ENCODE measurements at regions not wholly inside any gene's neighbourhood (a gene's known extent, or its start where the extent isn't known, plus 50 kb on each side); places are given as distances from the start of the nearest gene placed in this dataset.
"Not testable (repeated sequence)": the region's sequence is repeated elsewhere in the genome, so short reads cannot be mapped to it uniquely, and the experiment has no call there.

GRCh38 chr7:69199041-69199440 lies 399.2 kb upstream of the AUTS2 start:
- no peak for DNase-seq (ENCODE audit: low read depth)

DNA sequence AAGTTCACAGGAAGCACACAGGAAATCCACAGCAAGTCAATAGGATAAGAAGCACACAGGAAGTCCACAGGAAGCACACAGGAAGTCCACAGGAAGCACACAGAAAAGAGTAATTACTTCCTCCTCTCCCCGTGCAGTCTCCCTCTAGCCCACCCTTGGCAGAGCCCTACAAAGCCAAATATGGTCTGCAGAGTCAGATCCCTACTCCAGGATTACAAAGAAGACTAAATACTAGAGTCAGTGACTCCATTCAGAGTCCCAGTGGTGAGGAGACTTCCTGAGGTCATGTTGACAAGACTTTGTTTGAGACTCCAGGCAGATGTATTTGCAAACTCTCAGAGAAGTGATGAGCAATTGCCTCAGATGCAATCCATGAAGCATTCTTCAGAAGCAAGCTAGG lies 398.6 kb upstream of the AUTS2 start:
- no peak for DNase-seq (ENCODE audit: low read depth)

DNA sequence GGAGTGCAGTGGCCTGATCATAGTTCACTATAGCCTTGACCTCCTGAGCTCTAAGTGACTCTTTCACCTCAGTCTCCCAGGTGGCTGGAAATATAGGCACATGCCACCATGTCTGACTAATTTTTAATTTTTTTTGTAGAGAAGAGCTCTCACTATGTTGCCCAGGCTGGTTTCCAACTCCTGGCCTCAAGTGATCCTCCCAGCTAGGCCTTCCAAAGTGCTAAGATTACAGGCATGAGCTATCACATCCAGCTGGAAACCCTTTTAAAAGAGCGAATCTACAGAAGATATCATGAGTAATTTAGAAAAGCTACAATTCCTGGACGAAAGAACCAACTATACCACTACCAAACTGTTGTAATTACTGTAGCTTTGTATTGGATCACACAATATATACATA lies 394.4 kb upstream of the AUTS2 start:
- DNase-seq (ENCODE audit: low read depth): no peak

- DNase-seq (ENCODE audit: low read depth): no peak
Observed at GRCh38 chr7:69204943-69205342, 393.3 kb upstream of the AUTS2 start.

DNA sequence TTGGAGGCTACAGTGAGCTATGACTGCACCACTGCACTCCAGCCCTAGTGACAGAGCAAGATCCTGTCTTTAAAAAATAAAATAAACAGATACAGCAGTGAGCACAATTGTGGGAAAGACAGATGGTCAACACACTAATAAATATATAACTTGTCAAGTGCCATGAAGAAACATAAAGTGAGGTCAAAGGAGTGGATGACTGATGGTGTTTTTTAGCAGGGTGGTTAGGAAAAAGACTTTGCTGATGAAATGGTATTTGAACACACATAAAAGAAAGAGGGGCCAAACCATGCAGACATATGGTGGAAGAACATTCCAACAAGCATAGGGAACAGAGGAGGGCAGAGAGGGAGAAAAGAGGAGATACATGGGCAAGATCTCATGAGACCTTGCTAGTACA lies 392.7 kb upstream of the AUTS2 start:
- no peak for DNase-seq (ENCODE audit: low read depth)

DNA sequence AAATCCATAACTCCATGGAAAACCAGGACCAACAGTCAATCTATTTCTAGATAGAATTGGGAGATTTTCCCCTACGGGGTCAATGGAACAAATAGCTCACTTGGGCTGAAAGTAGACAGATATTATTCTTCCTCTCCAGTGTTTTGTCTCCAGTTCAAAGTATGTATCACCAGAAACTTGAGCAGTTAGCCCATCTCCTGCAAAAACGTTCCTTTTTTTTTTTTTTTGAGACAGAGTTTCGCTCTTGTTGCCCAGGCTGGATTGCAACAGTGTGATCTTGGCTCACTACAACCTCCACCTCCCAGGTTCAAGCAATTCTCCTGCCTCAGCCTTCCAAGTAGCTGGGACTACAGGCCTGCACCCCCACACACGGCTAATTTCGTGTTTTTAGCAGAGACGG lies 390.0 kb upstream of the AUTS2 start:
- no peak for DNase-seq (ENCODE audit: low read depth)

- no peak for DNase-seq (ENCODE audit: low read depth)
Observed at GRCh38 chr7:69208848-69209247, 389.4 kb upstream of the AUTS2 start.

- no peak for DNase-seq (ENCODE audit: low read depth)
Observed at GRCh38 chr7:69211336-69211735, 386.9 kb upstream of the AUTS2 start.

GRCh38 chr7:69211739-69212138 lies 386.5 kb upstream of the AUTS2 start:
- DNase-seq (ENCODE audit: low read depth): no peak

DNA sequence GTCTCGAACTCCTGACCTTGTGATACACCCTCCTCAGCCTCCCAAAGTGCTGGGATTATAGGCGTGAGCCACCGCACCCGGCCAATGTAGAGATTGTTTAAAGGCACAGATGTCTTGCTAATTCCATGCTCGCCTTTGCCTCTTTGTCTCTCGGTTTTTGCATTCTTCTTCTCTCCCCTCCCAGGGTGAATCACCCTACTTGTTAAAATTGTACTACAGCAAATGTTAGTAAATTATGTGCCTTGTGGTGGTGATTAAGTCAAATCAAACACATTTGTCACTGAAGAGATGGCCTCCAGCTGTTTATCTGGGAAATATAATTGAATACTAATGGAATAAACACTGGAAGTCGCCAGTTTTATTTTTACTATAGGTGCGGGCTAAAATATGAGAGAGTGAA lies 384.4 kb upstream of the AUTS2 start:
- DNase-seq (ENCODE audit: low read depth): no peak

GRCh38 chr7:69215516-69215915 lies 382.8 kb upstream of the AUTS2 start:
- not testable (repeated sequence) for DNase-seq (ENCODE audit: low read depth)

DNA sequence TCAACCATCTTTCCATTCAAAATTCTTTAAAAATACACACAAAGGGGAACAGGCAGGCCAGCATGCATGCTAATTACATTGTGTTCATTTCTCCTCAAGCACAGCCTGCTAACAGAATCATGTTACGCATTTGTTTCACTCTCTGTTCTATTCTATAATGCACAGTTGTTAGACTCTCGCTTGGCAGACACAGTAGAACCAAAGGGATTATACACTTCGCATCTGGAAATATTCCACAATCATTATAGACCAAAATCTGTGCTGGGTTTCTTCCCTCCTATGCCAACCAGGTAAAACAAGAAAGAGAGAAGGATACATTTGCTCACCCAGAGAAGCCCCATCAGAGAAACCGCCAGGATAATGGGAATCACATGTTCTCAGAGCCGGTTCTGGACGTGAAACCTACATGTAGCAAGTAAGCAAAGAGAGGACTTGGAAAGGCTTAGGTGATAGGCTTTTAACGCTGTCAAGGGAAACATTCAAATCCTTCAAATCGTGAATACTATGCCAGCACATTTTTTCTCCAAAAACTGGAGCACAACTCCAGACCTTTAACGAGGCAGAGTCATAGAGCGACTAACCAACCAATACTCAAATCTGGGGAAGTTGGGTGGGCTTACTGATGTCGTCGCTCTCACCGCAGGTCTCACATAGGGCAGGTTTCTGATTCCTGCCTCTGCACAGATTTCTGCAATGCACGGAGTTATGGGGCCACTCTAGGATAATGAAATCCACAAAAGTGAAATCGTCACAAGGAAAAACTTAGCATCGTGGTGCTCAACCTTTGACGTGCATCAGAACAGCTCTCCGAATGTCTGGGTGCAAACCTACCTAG lies 380.5 kb upstream of the AUTS2 start:
- DNase-seq (ENCODE audit: low read depth): no peak

- no peak for DNase-seq (ENCODE audit: low read depth)
Observed at GRCh38 chr7:69218576-69218975, 379.7 kb upstream of the AUTS2 start.

- DNase-seq (ENCODE audit: low read depth): no peak
Observed at GRCh38 chr7:69219381-69219780, 378.9 kb upstream of the AUTS2 start.

GRCh38 chr7:69225259-69225943 lies 372.9 kb upstream of the AUTS2 start:
- DNase-seq (ENCODE audit: low read depth): no peak

- no peak for DNase-seq (ENCODE audit: low read depth)
Observed at GRCh38 chr7:69228212-69228811, 370.0 kb upstream of the AUTS2 start.

GRCh38 chr7:69232445-69233376 lies 365.6 kb upstream of the AUTS2 start:
- DNase-seq (ENCODE audit: low read depth): no peak

- no peak for DNase-seq (ENCODE audit: low read depth)
Observed at GRCh38 chr7:69237541-69237940, 360.7 kb upstream of the AUTS2 start.

DNA sequence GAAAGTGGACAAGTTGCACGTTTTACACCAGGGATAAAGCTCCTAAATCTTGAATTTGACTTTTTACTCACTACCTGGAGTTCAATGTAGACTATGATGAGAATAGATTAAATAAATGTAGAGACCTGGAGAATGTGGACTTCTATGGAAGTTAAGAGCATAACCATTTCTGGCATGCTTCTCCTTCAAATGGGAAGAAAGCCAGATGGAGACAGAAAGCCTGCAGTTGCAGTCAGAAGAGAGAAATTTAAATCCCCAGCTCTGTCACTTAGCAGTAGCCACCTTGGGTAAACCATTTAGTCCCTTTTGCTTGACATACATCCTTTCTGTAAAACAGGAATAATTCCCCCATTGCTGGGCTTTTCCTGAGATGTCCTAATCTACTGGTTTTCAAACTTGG lies 355.3 kb upstream of the AUTS2 start:
- no peak for DNase-seq (ENCODE audit: low read depth)

- DNase-seq (ENCODE audit: low read depth): no peak
Observed at GRCh38 chr7:69244701-69245100, 353.6 kb upstream of the AUTS2 start.

GRCh38 chr7:69245646-69246045 lies 352.6 kb upstream of the AUTS2 start:
- DNase-seq (ENCODE audit: low read depth): no peak

GRCh38 chr7:69246758-69247157 lies 351.5 kb upstream of the AUTS2 start:
- DNase-seq (ENCODE audit: low read depth): no peak
